Non-pigmented ciliary epithelial cell (primary cell): ENCODE measurements at regions not wholly inside any gene's neighbourhood (a gene's known extent, or its start where the extent isn't known, plus 50 kb on each side); places are given as distances from the start of the nearest gene placed in this dataset.

ENCODE experiments used
- DNase-seq: peaks from one replicate; pipeline ENCODE4 v3.0.0-alpha.2; 2010; ENCODE audit warnings: low read depth

- DNase-seq = no peak
Observed at GRCh38 chr2:101556033-101556459, 81.1 kb upstream of the RFX8 start.

- DNase-seq = no peak
Observed at GRCh38 chr2:101551336-101551888, 76.5 kb upstream of the RFX8 start.

GRCh38 chr2:101550555-101550954, 75.6 kb upstream of the RFX8 start:
- DNase-seq = no peak

GRCh38 chr2:101549371-101549770, 74.5 kb upstream of the RFX8 start:
- no peak for DNase-seq

GRCh38 chr2:101546376-101547058, 71.6 kb upstream of the RFX8 start:
- no peak for DNase-seq

- no peak for DNase-seq
Observed at GRCh38 chr2:101545950-101546349, 71.0 kb upstream of the RFX8 start.

- no peak for DNase-seq
Observed at GRCh38 chr2:101540518-101540917, 65.6 kb upstream of the RFX8 start.

- DNase-seq = no peak
Observed at GRCh38 chr2:101538076-101538475, 63.2 kb upstream of the RFX8 start.

GRCh38 chr2:101534149-101534611, 59.3 kb upstream of the RFX8 start:
- no peak for DNase-seq

- no peak for DNase-seq
Observed at GRCh38 chr2:101533561-101534148, 58.7 kb upstream of the RFX8 start.

- DNase-seq = no peak
Observed at GRCh38 chr2:101528501-101528900, 53.6 kb upstream of the RFX8 start.

- DNase-seq = no peak
Observed at GRCh38 chr2:101524806-101525430, 50.0 kb upstream of the RFX8 start.
